Right ventricle myocardium inferior (tissue), 1 donor: ENCODE measurements at regions not wholly inside any gene's neighbourhood (a gene's known extent, or its start where the extent isn't known, plus 50 kb on each side); places are given as distances from the start of the nearest gene placed in this dataset.
A peak's percentile ranks its signal among the peaks of the same experiment; 100 is the strongest.
"Not testable (repeated sequence)": the region's sequence is repeated elsewhere in the genome, so short reads cannot be mapped to it uniquely, and the experiment has no call there.

ENCODE experiments used
- ATAC-seq: fragments of 200-7000 bp; cut with Tn5 transposase; one replicate; pipeline ENCODE4 v1.9.1; 2020; ENCODE audit warnings: mild to moderate bottlenecking, moderate library complexity
- DNase-seq: peaks from one replicate; pipeline ENCODE4 v3.0.0; 2021; ENCODE audit errors: missing footprints
- intact Hi-C: fragments of 100-400 bp; cut with DNase I; formaldehyde crosslinking; loops from one replicate; pipeline ENCODE4 v1.11.0; 2022
- donor health status: DM: no; HTN: yes; CAD: no; lungs with severe emphysema.

DNA sequence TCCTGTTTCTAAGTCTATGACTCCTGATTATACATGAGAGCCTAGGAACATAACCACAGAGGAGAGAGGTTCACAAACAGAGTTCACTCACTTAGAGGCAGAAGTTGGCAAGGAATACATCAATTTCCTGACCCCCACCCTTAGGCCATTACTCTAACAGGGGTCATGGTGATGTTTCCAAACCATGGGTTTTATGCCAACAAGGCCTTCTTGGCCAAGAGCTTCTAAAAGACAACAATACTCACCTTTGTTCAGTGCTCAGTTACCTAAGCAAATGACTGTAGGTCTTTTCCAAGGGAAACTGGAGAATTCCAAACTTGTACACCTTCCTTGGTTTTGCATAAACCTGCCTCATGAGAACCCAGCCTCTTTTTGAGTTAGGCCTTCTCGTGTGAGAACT lies 52.6 kb downstream of the ERICH4 start:
- DNase-seq: no peak
- intact Hi-C loops: no loop called here
- no peak for ATAC-seq

GRCh38 chr19:41499899-41500298 lies 56.9 kb downstream of the ERICH4 start:
- intact Hi-C loops: loop anchor here (1.0 kb wide), 1 partner anchor 31 kb away; no protein-coding TSS in a partner anchor
- DNase-seq (no peak), ATAC-seq (no peak)

DNA sequence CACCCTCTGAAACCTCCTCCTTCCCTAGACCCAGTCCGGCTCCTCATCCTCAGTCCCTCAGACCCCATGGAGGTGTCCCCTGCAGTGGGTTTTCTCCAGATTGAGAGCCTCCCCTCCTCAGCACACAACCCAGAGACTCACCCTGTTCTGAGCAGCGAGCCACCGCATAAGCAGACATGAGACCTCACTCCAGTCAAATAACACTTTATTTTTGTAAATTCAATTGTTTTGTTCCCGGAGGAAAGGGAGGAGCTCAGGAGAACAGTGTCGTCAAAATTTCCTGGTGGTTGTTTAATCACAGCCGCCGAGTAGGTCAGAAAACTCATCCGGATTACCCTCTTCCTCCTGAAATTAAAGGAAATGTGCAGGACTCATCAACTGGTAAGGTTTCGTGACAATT lies 57.5 kb downstream of the ERICH4 start:
- DNase-seq: no peak
- intact Hi-C loops: loop anchor here (1.0 kb wide), 1 partner anchor 31 kb away; no protein-coding TSS in a partner anchor
- no peak for ATAC-seq

DNA sequence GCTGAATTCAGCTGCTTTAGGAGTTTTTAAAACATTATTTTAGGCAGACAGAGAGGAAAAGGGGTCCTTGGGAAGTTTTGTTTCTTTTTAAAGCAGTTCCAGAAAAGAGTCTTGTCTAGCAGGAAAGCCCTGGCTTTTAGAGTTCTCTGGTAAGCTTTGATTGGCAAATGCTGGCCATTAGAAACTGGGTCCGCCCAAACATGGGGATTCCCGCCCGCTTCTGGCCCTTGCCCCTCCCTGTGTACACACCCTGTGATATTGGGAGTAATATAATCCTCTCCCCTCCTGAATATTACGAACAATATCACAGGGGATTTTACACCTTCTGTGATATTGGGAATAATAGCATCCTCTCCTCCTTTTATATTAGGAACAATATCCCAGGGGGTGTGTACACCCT lies 58.9 kb downstream of the ERICH4 start:
- intact Hi-C loops: no loop called here
- no peak for ATAC-seq
- no peak for DNase-seq

DNA sequence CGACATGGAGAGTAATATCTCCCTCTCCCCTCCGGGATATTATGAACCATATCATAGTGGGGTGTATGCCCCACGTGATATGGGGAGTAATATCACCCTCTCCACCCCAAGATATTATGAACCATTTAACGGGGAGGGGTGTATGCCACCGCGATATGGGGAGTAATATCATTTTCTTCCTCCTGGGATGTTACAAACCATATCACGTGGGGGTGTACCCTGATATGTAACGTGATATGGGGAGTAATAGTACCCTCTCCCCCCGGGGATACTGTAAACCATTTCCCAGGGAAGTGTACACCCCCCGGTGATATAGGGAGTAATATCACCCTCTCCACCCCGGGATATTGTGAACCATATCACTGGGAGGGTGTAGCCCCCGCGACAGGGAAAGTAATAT lies 62.1 kb downstream of the ERICH4 start:
- no peak for DNase-seq
- no peak for ATAC-seq
- intact Hi-C loops: no loop called here

DNA sequence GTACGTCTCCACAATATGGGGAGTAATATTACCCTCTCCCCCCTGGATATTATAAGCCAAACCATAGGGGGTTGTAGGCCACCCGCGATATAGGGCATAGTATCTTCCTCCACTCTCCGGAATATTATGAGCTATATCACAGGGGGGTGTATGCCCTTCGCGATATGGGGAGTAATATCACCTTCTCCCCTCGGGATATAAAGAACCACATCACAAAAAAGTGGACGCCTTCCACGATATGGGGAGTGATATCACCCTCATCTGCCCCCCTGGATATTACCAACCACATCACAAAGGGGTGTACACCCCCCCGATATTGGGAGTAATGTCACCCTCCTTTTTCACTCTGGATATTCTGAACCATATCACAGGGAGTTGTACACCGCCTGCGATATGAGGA lies 65.5 kb upstream of the CEACAM21 start:
- no peak for ATAC-seq
- DNase-seq: no peak
- intact Hi-C loops: no loop called here

DNA sequence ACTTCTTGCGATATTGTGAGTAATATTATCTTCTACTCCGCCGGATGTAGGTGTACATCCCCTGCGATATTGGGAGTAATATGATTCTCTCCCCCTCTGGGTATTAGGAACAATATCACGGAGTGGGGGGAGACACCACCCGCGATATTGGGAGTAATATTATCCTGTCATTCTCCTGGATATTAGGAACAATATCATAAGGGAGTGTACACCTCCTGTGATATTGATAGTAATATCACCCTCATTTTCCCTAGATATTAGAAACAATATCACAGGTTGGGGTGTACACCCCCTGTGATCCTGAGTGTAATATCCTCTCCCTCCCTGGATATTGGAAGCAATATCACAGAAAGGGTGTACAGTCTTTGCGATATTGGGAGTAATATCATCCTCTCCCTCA lies 64.3 kb upstream of the CEACAM21 start:
- intact Hi-C loops: no loop called here
- DNase-seq (no peak), ATAC-seq (no peak)

- ATAC-seq (no peak), DNase-seq (no peak)
Measured at GRCh38 chr19:41515015-41515652, 60.8 kb upstream of the CEACAM21 start.

GRCh38 chr19:41516292-41517171 lies 59.4 kb upstream of the CEACAM21 start:
- DNase-seq, intact Hi-C loops: not testable (repeated sequence)
- peak; percentile 45 for ATAC-seq

More at GRCh38 chr19:41515015-41515652, 60.8 kb upstream of the CEACAM21 start:
- intact Hi-C loops: no loop called here

DNA sequence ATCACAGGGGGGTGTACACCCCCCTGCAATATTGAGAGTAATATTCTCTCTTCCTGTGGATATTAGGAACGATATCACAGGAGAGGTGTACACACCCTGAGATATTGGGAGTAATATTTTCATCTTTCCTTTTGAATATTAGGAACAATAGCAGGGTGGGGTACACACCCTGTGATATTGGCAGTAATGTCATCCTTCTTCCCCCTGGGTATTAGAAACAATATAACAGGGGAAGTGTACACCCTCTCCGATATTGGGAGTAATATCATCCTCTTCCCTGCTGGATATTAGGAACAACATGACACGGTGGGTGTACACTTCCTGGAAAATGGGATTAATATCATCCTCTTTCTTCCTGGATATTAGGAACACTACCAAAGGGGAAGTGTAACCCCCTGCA lies 57.8 kb upstream of the CEACAM21 start:
- ATAC-seq (no peak), DNase-seq (no peak)
- intact Hi-C loops: no loop called here

DNA sequence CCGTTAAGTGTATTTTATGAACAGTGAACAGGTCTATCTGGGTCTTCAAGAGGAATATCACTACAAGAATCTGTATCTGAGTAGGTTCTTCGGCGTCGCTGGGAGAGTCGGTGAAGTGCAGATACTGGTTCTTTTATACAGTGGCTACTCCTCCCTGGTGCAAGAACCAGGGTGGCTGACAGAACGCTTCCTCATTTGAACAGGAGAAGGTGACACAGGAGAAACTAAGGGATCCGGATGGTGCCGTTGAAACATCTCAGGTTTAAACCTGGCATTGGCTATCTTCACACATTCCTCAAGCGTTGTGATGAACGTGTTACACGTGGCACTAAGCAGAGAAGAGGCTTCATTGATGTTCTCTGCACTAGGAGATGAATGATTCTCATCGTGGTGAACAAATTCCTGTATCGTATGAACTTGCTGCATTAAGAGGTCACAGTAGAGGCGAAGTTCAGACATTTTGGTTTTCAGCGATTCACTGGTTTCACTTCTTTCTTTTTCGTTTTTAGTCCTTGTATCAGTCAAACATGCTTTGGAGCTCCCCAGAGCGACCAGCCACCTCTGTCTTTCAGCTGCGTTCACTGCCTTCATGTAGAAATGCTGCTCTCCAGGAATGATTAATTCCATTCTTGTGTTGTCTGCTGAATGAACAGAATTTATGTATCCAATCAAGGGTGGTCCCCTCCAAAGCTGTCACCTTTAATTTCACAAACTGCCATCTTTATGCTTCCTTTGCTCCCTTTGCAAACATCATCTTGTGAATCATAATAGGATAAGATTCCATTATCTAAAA lies 54.6 kb upstream of the CEACAM21 start:
- DNase-seq, intact Hi-C loops, ATAC-seq: not testable (repeated sequence)

GRCh38 chr19:41521931-41522555 lies 53.9 kb upstream of the CEACAM21 start:
- DNase-seq (peak; percentile 76), ATAC-seq (peak; percentile 28)
- intact Hi-C loops: no loop called here

GRCh38 chr19:41525989-41526388 lies 50.0 kb upstream of the CEACAM21 start:
- ATAC-seq: no peak
- DNase-seq: no peak
- intact Hi-C loops: no loop called here
